HG03460 (cell line): ENCODE measurements at regions not wholly inside any gene's neighbourhood (a gene's known extent, or its start where the extent isn't known, plus 50 kb on each side); places are given as distances from the start of the nearest gene placed in this dataset.
"Not testable (repeated sequence)": the region's sequence is repeated elsewhere in the genome, so short reads cannot be mapped to it uniquely, and the experiment has no call there.

Experiments used
- ATAC-seq: cut with Tn5 transposase; IDR thresholded peaks from one replicate; pipeline ENCODE4 v1.9.1; 2021; ENCODE audit not compliant: unreplicated experiment

DNA sequence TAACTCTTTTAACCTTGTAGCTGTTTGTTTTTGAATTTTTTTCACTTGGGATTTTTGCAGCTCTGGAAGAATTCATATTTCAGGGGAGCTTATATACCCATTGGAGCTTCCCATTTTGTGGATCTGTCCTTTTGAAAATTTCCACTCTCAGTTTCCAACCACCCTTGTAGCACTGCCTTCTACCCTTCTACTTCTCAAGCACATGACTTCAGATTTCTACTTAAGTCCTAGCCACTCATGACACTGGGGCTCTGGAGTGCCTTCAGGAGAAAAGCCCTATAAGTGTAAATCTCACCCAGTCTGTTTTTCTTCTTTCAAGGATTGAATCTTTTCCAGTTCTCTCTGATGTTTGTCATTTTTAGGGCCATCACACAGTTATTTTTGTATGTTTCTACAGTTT, 283.7 kb upstream of the KCNH7 start:
- no peak for ATAC-seq

DNA sequence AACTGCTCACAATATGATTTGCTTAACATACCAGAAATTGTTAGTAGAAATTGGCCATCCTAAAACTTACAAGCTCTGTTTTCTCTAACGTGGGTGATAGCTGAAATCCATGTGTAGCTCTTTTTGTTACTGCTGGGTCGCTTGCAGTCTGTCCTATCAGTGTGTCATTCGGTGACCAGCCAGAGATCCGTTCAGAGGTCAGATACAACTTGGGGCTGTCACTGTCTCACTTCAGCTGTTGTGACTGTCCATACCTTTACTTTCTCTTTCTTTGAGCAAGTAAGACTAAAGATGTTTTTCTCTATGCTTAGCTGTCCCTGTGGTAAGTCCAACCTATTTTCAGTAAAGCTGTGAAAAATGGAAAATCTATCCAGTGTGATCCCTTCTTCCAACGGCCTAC, 282.9 kb upstream of the KCNH7 start:
- ATAC-seq: no peak

DNA sequence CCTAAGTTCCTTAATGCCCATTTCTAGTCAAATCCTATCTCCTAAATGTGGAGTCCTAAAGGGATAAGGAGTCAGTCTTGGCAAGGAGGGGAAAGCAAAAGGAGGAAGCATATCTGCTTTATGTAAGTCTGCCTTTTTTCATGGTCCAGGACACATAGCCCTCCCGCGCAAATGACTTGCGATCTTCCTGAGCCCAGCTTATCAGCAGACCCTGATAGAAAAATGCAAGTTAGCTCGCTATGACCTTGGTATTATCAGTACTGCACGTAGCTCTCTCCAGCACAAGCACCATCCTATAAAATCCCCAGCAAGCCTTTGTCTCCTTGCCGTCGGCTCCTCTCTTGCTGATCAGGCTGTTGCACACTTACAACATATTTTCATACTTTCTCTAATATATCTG, 281.4 kb upstream of the KCNH7 start:
- ATAC-seq: no peak

GRCh38 chr2:163086940-163087339, 248.4 kb upstream of the KCNH7 start:
- ATAC-seq: no peak

DNA sequence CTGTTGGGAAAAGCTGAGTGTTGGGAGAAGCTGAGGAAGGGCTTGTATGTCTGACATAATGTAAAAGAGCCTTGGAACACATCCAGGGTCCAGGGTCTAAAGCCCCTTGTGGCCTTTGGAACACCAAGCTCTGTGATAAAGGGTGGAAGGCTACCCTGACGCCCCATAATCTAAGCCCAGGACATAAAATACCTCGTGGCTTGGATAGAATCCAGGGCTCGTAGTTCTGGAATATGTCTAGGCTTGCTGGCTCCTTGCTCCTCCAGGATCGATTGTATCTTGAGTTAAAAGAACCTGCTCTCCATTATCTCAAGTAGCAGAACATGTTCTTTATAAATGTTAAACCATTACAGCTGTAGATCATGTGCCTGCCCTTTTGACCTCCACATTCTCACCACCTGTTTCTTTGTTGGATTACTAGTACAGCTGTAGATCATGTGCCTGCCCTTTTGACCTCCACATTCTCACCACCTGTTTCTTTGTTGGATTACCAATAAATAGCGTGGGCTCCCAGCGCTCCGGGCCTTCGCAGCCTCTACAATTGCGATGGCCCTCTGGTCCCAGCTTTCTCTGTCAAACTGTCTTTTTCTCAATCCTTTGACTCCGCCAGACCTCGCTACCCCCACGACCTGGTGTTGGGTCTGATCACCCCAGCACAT, 246.9 kb upstream of the KCNH7 start:
- not testable (repeated sequence) for ATAC-seq

DNA sequence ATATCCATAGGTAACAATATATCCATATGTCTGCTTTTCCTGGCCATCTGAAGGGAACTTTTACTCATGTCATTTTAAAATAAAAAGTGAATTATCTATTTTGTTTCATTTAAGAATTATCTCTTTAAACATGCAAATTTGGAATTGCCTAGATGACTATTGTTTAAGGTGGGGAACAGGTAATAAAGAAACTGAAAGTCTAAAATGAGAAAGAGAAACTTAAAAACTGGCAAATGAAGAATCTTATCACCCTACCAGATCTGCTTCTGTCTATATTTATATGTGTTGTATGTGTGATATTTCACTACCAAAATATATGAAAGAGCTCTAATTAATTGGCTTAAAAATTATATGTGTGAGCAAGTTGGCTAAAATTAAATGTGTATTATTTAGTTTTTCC, 243.2 kb upstream of the KCNH7 start:
- ATAC-seq: no peak

DNA sequence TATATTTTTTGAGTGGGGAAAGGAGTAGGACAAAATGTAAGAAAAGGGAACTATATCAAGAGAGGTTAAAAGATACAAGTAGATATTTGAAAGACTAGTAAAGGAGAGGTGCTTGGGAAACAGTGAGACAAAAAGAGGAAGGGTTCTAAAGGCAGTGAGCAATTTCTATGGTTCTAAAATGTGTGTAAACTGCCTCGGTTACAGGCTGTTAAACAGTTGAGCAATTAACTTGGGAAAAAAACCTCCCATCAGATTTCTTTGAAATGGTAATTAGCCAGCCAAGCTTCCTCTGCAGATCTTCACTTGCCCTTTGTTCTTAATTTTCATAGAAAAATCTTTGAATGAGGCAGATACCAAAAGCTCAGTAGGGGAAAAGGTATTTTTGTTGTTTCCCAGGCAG, 238.7 kb upstream of the KCNH7 start:
- no peak for ATAC-seq

- no peak for ATAC-seq
Measured at GRCh38 chr2:163066085-163066484, 227.5 kb upstream of the KCNH7 start.

DNA sequence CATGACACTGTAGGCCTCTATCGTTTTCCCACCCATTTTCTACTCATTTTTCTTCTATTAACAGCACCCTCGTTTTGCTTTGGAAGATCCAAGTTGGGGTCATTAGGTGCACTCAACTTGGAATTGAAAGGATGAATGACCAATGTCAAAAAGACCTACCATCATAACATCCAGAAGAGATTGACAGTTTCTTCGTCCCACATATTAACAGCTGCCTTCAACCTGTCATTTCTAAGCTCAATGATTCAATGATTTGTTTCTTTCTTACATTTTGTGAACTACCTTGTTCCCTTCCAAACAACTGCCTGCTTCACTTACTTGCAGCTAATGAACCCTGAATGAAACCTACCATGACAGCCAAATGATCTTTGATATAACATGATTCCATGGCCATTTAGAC, 224.0 kb upstream of the KCNH7 start:
- ATAC-seq: no peak

DNA sequence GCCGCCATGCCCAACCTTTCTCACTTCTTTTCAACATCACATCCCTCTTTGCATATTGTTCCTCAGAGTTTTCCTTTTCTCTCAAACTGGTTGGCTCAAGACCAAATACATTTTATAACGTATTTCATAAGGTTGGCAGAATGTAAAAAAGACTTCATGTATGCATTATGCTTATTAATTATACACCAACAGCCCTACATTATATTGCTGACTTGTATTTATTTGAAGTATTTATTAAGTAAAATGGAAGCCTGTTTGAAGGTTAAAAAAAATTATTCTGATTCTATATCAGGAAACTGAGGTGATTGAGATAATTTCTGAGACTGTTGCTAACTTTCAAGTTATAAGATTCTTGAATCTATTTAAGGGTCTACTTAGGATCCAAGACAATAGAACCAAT, 208.0 kb upstream of the KCNH7 start:
- no peak for ATAC-seq

DNA sequence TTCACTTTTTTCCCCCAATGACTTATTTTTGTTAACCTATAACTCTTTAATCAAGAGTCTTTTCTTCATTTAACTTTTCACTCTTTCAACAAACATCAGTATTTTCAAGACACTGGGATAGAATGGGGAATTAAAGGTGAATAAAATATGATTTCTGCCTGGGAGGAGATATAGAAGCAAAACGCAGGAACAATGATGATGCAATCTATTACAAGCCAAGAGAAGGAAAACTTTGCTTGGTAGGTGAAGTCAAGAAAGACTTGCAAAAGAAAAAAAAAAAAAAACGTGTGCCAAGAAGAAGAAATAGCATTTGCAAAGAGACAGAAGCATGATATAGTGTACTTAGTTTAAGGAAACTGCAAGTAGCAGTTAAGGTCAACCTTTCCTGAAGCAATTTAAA, 207.3 kb upstream of the KCNH7 start:
- ATAC-seq: no peak

DNA sequence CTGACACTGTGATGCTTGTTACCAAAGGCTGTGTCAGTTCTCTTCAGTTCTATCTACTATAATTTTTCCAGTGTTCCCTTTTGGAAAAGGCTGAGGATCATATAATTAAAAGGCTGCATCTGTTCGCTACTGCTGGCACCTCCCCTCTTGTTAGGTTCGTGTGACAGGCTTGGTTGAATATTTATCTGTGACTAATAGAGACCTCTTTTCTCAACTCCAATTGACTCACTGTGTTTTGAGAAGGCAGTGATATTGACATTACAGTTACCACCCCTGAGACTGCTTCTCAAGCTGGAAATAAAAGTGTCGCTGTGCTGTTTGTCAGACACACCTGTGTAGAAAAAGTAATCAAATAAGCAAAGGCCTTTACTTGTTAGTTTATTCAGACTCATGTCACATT, 205.5 kb upstream of the KCNH7 start:
- ATAC-seq: no peak

- ATAC-seq: no peak
Measured at GRCh38 chr2:163043201-163043600, 204.6 kb upstream of the KCNH7 start.

DNA sequence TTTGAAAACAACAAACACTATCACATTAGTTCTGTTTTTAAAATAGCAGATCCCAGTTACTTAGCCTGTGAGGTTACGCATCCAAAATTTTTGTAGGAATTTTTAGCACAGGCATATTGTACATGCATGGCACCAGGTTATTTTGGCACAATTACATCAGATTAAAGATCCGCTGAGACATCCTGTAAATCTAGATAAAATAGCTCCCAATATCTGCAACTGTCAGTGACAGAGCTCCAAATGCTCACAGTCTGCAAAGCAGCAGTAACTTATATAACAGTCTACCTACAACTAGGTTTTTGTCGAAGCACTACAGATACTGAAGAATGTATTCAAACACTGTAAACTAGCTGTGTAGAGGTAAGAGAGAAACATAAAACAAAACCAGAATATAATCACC, 200.7 kb upstream of the KCNH7 start:
- ATAC-seq: no peak

- no peak for ATAC-seq
Measured at GRCh38 chr2:163028807-163029206, 190.2 kb upstream of the KCNH7 start.

- ATAC-seq: not testable (repeated sequence)
Measured at GRCh38 chr2:163026136-163026775, 187.7 kb upstream of the KCNH7 start.

GRCh38 chr2:163016882-163017281, 178.3 kb upstream of the KCNH7 start:
- not testable (repeated sequence) for ATAC-seq

GRCh38 chr2:163011000-163011399, 172.4 kb upstream of the KCNH7 start:
- ATAC-seq: no peak

GRCh38 chr2:163008642-163009041, 170.1 kb upstream of the KCNH7 start:
- ATAC-seq: no peak

DNA sequence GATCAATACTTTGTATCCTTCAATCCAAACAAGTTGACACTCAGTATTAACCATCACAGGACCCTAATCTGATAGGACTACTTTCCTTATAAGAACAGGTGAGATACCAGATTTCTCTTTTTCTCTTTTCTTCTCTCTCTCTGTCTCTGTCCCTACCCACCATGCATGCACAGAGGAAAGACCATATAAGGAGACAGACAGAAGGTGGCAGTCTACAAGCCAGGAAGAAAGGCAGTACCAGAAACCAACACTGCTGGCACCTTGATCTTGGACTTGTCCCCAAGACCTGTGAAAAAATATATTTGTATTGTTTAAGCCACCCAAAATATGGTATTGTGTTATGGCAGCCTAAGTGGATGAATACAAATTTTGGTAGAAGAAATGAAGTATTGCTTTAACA, 156.2 kb upstream of the KCNH7 start:
- ATAC-seq: no peak

GRCh38 chr2:162992828-162993227, 154.3 kb upstream of the KCNH7 start:
- no peak for ATAC-seq

- no peak for ATAC-seq
Measured at GRCh38 chr2:162989507-162989906, 150.9 kb upstream of the KCNH7 start.

DNA sequence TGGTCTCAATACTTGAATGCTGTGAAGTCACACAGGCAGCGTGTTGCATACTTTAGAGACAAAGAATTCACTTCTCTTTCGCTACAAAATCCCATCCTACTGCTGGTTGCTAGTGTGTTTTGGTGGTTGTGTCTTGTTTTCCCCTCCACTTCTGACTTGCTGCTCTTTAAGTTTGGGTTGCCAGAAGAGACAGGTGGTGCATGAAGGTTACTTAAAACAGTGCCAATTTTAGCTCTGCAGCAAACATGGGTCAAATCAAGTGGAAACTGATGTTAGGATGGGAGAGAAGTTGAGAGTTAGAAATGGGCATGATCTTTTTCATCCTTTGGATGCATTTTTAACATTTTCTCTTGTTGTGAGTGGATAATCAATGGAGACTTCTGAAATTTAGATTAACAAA, 136.2 kb upstream of the KCNH7 start:
- no peak for ATAC-seq
